ENCODE measurements at regions not wholly inside any gene's neighbourhood (a gene's known extent, or its start where the extent isn't known, plus 50 kb on each side); places are given as distances from the start of the nearest gene placed in this dataset.

DNA sequence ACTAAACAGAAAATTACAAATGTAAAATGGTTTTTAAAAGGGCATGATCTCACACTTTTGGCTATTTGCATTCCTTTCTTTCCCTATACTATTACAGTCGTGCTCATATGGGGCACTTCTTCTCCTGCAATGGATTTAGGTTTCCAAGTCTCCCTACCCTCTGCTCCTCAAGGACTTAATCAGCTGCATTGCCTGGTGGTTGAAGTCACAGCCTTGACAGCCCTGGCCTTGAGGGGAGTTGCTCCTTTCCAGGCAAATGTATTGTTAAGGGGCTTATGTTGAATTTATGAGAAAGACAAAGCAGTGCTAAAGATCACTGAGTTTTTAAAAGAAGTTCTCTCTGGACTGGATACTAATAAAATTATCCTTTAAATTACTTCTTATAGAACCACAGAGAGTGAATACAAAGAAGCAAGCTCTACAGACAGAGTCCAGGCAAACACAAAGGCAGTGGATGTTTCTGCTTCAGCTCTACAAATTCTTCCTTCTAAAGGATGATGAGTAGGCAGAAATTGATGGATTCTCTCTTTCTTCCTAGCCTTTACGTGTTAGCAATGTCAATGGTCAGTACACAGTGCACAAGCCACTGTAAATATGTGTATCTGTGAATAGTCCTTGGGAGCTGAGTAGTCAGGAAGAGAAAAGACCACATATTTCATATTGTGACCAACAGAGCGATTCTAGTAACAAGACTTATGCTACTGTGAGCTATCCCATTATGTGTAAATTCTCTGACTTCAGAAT, 390.9 kb downstream of the TBC1D4 start:
- Histone ChIP-seq H3K36me3 (ENCODE audit: control insufficient read depth, insufficient read depth, low read length) (no peaks in the 10 kb centered on the region), H3K9me3 (ENCODE audit: control insufficient read depth, low read length) (no peaks in the 10 kb centered on the region), H3K27ac (ENCODE audit: low read depth, low read length, severe bottlenecking) (no peak overlapping the region), H3K4me3 (ENCODE audit: extremely low read depth, insufficient read depth, low read length, poor library complexity, severe bottlenecking) (no peak overlapping the region), H3K4me1 (ENCODE audit: control insufficient read depth, insufficient read depth, low read length, poor library complexity, severe bottlenecking) (peaks cover 5% of the 10 kb centered on the region)
- WGBS, 2 experiments (ENCODE audit: insufficient coverage in 2 of 2) = 71 to 88% methylated on average over 1 to 2 of the region's 3 CpGs

- WGBS, 2 experiments (ENCODE audit: insufficient coverage in 2 of 2) = 81% methylated on average over 3 of the region's 4 CpGs; no CpG with 5 or more reads in 1 of the 2 experiments
- H3K9me3 ChIP-seq (ENCODE audit: control insufficient read depth, low read length) = no peaks in the 10 kb centered on the region
Observed at GRCh38 chr13:75088915-75089314, 393.1 kb downstream of the TBC1D4 start.

DNA sequence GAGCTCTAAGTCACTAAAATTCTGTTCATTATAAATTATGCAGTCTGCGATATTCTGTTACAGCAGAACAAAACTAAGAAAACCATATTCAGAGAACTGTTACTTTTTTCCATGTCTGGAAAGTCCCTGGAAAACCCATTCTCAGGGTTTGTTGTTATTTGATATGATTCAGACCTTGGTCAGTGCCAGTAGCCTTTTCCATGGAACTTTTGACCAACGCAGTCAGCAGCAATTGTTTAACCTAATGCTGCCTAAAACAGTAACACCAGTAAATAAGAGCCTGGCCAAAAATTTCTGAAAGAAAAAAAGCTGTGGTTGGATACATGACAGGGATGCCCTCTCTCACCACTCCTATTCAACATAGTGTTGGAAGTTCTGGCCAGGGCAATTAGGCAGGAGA, 402.7 kb downstream of the TBC1D4 start:
- Histone ChIP-seq H3K4me1 (ENCODE audit: control insufficient read depth, insufficient read depth, low read length, poor library complexity, severe bottlenecking) (no peaks in the 10 kb centered on the region), H3K36me3 (ENCODE audit: control insufficient read depth, insufficient read depth, low read length) (no peaks in the 10 kb centered on the region), H3K9me3 (ENCODE audit: control insufficient read depth, low read length) (no peaks in the 10 kb centered on the region), H3K27ac (ENCODE audit: low read depth, low read length, severe bottlenecking) (no peak overlapping the region), H3K4me3 (ENCODE audit: extremely low read depth, insufficient read depth, low read length, poor library complexity, severe bottlenecking) (no peak overlapping the region)
- WGBS, 2 experiments (ENCODE audit: insufficient coverage in 2 of 2) = no CpG with 5 or more reads among the region's 2 CpGs

More at GRCh38 chr13:75088915-75089314, 393.1 kb downstream of the TBC1D4 start:
- Histone ChIP-seq H3K4me1 (ENCODE audit: control insufficient read depth, insufficient read depth, low read length, poor library complexity, severe bottlenecking) (peaks cover 5% of the 10 kb centered on the region), H3K4me3 (ENCODE audit: extremely low read depth, insufficient read depth, low read length, poor library complexity, severe bottlenecking) (no peak overlapping the region), H3K27ac (ENCODE audit: low read depth, low read length, severe bottlenecking) (no peak overlapping the region), H3K36me3 (ENCODE audit: control insufficient read depth, insufficient read depth, low read length) (no peaks in the 10 kb centered on the region)

GRCh38 chr13:75076476-75076875, 405.5 kb downstream of the TBC1D4 start:
- H3K27ac ChIP-seq (ENCODE audit: low read depth, low read length, severe bottlenecking) = no peak overlapping the region
- no peaks in the 10 kb centered on the region for H3K36me3 ChIP-seq (ENCODE audit: control insufficient read depth, insufficient read depth, low read length)
- no peaks in the 10 kb centered on the region for H3K9me3 ChIP-seq (ENCODE audit: control insufficient read depth, low read length)
- H3K4me3 ChIP-seq (ENCODE audit: extremely low read depth, insufficient read depth, low read length, poor library complexity, severe bottlenecking) = no peak overlapping the region
- H3K4me1 ChIP-seq (ENCODE audit: control insufficient read depth, insufficient read depth, low read length, poor library complexity, severe bottlenecking) = no peaks in the 10 kb centered on the region

DNA sequence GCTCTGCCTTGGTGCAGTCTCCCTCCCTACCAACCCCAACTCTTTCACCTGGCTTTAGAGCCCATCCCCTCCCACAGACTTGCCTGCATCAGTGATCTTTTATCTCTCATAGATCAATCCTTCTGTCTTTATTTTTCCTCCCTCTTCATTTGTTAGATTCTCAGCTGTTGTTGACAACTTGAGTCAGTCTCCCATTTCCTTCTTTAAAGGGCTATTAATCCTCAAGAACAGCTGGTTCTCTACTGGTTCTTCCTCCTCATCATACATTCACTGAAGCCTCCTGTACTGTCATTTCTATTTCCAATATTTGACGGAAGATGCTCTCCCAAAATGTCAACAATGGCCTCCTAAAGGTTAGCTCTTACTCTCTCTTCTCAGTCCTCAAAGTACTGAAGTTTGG, 408.2 kb downstream of the TBC1D4 start:
- Histone ChIP-seq H3K4me1 (ENCODE audit: control insufficient read depth, insufficient read depth, low read length, poor library complexity, severe bottlenecking) (no peaks in the 10 kb centered on the region), H3K4me3 (ENCODE audit: extremely low read depth, insufficient read depth, low read length, poor library complexity, severe bottlenecking) (no peak overlapping the region), H3K36me3 (ENCODE audit: control insufficient read depth, insufficient read depth, low read length) (no peaks in the 10 kb centered on the region), H3K27ac (ENCODE audit: low read depth, low read length, severe bottlenecking) (no peak overlapping the region), H3K9me3 (ENCODE audit: control insufficient read depth, low read length) (no peaks in the 10 kb centered on the region)
- WGBS, 2 experiments (ENCODE audit: insufficient coverage in 2 of 2) = 90% methylated on average over 1 of the region's 1 CpG

- Histone ChIP-seq H3K9me3 (ENCODE audit: control insufficient read depth, low read length) (no peaks in the 10 kb centered on the region), H3K4me3 (ENCODE audit: extremely low read depth, insufficient read depth, low read length, poor library complexity, severe bottlenecking) (no peak overlapping the region), H3K36me3 (ENCODE audit: control insufficient read depth, insufficient read depth, low read length) (no peaks in the 10 kb centered on the region), H3K27ac (ENCODE audit: low read depth, low read length, severe bottlenecking) (no peak overlapping the region), H3K4me1 (ENCODE audit: control insufficient read depth, insufficient read depth, low read length, poor library complexity, severe bottlenecking) (no peaks in the 10 kb centered on the region)
- WGBS, 2 experiments (ENCODE audit: insufficient coverage in 2 of 2) = 91 to 92% methylated on average over 4 to 5 of the region's 6 CpGs
Observed at GRCh38 chr13:75072891-75073290, 409.1 kb downstream of the TBC1D4 start.

GRCh38 chr13:75072368-75072767, 409.6 kb downstream of the TBC1D4 start:
- Histone ChIP-seq H3K4me1 (ENCODE audit: control insufficient read depth, insufficient read depth, low read length, poor library complexity, severe bottlenecking) (no peaks in the 10 kb centered on the region), H3K27ac (ENCODE audit: low read depth, low read length, severe bottlenecking) (peak overlapping the region; percentile 20), H3K36me3 (ENCODE audit: control insufficient read depth, insufficient read depth, low read length) (no peaks in the 10 kb centered on the region), H3K9me3 (ENCODE audit: control insufficient read depth, low read length) (no peaks in the 10 kb centered on the region), H3K4me3 (ENCODE audit: extremely low read depth, insufficient read depth, low read length, poor library complexity, severe bottlenecking) (no peak overlapping the region)

GRCh38 chr13:75071796-75072195, 410.2 kb downstream of the TBC1D4 start:
- Histone ChIP-seq H3K4me1 (ENCODE audit: control insufficient read depth, insufficient read depth, low read length, poor library complexity, severe bottlenecking) (no peaks in the 10 kb centered on the region), H3K9me3 (ENCODE audit: control insufficient read depth, low read length) (no peaks in the 10 kb centered on the region), H3K36me3 (ENCODE audit: control insufficient read depth, insufficient read depth, low read length) (no peaks in the 10 kb centered on the region), H3K27ac (ENCODE audit: low read depth, low read length, severe bottlenecking) (peak overlapping the region; percentile 20), H3K4me3 (ENCODE audit: extremely low read depth, insufficient read depth, low read length, poor library complexity, severe bottlenecking) (no peak overlapping the region)
- WGBS, 2 experiments (ENCODE audit: insufficient coverage in 2 of 2) = 86 to 93% methylated on average over 1 to 6 of the region's 6 CpGs

DNA sequence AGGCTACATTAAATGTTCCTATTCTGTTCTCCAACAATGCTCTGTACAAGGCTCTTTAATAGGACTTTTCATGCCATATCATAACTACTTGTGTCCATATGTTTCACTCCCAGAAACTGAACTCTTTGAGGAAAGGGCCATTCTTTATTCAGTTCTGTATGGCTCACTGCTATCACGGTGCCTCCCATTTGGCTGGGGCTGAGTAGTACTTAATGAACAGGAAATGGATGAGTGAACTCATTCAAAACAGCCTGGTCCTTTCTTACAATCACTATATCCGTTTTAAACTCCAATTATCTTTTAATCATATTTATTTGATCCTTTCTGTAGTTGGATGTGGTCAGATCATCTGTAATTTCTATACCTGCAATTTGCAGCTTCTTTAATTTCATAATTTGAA, 410.6 kb downstream of the TBC1D4 start:
- H3K27ac ChIP-seq (ENCODE audit: low read depth, low read length, severe bottlenecking) = peak overlapping the region; percentile 19
- no CpG with 5 or more reads among the region's 2 CpGs for WGBS, 2 experiments (ENCODE audit: insufficient coverage in 2 of 2)

DNA sequence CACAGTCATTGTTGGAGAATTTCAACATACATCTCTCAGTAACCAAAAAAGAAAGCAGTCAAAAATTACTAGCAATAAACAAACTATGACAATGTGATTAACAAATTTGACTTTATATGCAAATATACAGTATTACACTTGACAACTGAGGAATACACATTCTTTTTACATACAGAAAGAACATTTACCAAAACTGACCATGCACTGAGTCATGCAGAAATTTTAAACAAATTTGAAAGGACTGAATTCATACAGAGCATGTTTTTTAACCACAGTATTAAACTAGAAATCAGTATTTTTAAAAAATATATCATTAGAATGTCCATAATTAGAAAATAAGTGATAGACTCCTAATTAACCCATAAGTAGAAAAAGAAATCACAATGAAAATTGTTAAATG, 420.1 kb downstream of the TBC1D4 start:
- Histone ChIP-seq H3K27ac (ENCODE audit: low read depth, low read length, severe bottlenecking) (no peak overlapping the region), H3K36me3 (ENCODE audit: control insufficient read depth, insufficient read depth, low read length) (no peaks in the 10 kb centered on the region), H3K4me3 (ENCODE audit: extremely low read depth, insufficient read depth, low read length, poor library complexity, severe bottlenecking) (no peak overlapping the region), H3K4me1 (ENCODE audit: control insufficient read depth, insufficient read depth, low read length, poor library complexity, severe bottlenecking) (no peaks in the 10 kb centered on the region), H3K9me3 (ENCODE audit: control insufficient read depth, low read length) (no peaks in the 10 kb centered on the region)

More for the DNA sequence above, 410.6 kb downstream of the TBC1D4 start:
- Histone ChIP-seq H3K36me3 (ENCODE audit: control insufficient read depth, insufficient read depth, low read length) (no peaks in the 10 kb centered on the region), H3K4me3 (ENCODE audit: extremely low read depth, insufficient read depth, low read length, poor library complexity, severe bottlenecking) (no peak overlapping the region), H3K4me1 (ENCODE audit: control insufficient read depth, insufficient read depth, low read length, poor library complexity, severe bottlenecking) (no peaks in the 10 kb centered on the region), H3K9me3 (ENCODE audit: control insufficient read depth, low read length) (no peaks in the 10 kb centered on the region)

DNA sequence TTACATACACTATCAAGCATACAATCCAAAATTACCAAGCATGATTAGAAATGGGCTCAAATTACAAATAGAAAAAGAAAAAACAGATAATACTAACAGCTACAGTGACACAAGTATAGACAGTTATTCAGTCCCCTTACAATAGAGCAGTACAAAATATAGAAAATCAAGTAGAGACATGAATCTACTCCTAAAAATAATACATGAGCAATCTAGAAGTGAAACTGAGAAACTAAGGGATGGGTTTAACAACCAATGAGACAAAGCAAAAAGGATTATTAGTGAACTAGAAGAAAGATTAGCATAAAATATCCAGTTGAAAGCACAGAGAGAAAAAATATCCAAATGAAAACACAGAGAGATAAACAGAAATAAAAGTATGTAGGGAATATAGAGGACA, 426.7 kb downstream of the TBC1D4 start:
- Histone ChIP-seq H3K36me3 (ENCODE audit: control insufficient read depth, insufficient read depth, low read length) (no peaks in the 10 kb centered on the region), H3K27ac (ENCODE audit: low read depth, low read length, severe bottlenecking) (no peak overlapping the region), H3K4me1 (ENCODE audit: control insufficient read depth, insufficient read depth, low read length, poor library complexity, severe bottlenecking) (no peaks in the 10 kb centered on the region), H3K9me3 (ENCODE audit: control insufficient read depth, low read length) (no peaks in the 10 kb centered on the region), H3K4me3 (ENCODE audit: extremely low read depth, insufficient read depth, low read length, poor library complexity, severe bottlenecking) (no peak overlapping the region)

Measured in mesodermal cell (in vitro differentiated cells).